ENCODE measurements at regions not wholly inside any gene's neighbourhood (a gene's known extent, or its start where the extent isn't known, plus 50 kb on each side); places are given as distances from the start of the nearest gene placed in this dataset.

- in situ Hi-C loops (cut with HindIII; ENCODE audit: low sequenced_read_pairs), result no loop called here
Observed at GRCh38 chr2:207469943-207470729, 59.6 kb upstream of the CREB1 start.

- in situ Hi-C loops (cut with HindIII; ENCODE audit: low sequenced_read_pairs), result no loop called here
Observed at GRCh38 chr2:207471261-207471660, 58.5 kb upstream of the CREB1 start.

GRCh38 chr2:207472343-207473048 lies 57.3 kb upstream of the CREB1 start:
- in situ Hi-C loops (cut with HindIII; ENCODE audit: low sequenced_read_pairs), result no loop called here

- in situ Hi-C loops (cut with HindIII; ENCODE audit: low sequenced_read_pairs), result no loop called here
Observed at GRCh38 chr2:207473049-207473930, 56.5 kb upstream of the CREB1 start.

- in situ Hi-C loops (cut with HindIII; ENCODE audit: low sequenced_read_pairs), result no loop called here
Observed at GRCh38 chr2:207473931-207474235, 55.9 kb upstream of the CREB1 start.

- in situ Hi-C loops (cut with HindIII; ENCODE audit: low sequenced_read_pairs), result no loop called here
Observed at GRCh38 chr2:207474863-207475485, 54.8 kb upstream of the CREB1 start.

- in situ Hi-C loops (cut with HindIII; ENCODE audit: low sequenced_read_pairs), result no loop called here
Observed at GRCh38 chr2:207475546-207475945, 54.2 kb upstream of the CREB1 start.

- in situ Hi-C loops (cut with HindIII; ENCODE audit: low sequenced_read_pairs), result no loop called here
Observed at GRCh38 chr2:207477896-207478295, 51.9 kb upstream of the CREB1 start.

GRCh38 chr2:207478572-207478971 lies 51.2 kb upstream of the CREB1 start:
- in situ Hi-C loops (cut with HindIII; ENCODE audit: low sequenced_read_pairs), result no loop called here

GRCh38 chr2:207479198-207479785 lies 50.5 kb upstream of the CREB1 start:
- in situ Hi-C loops (cut with HindIII; ENCODE audit: low sequenced_read_pairs), result no loop called here
